ENCODE measurements at regions not wholly inside any gene's neighbourhood (a gene's known extent, or its start where the extent isn't known, plus 50 kb on each side); places are given as distances from the start of the nearest gene placed in this dataset.
"Not testable (repeated sequence)": the region's sequence is repeated elsewhere in the genome, so short reads cannot be mapped to it uniquely, and the experiment has no call there.

DNA sequence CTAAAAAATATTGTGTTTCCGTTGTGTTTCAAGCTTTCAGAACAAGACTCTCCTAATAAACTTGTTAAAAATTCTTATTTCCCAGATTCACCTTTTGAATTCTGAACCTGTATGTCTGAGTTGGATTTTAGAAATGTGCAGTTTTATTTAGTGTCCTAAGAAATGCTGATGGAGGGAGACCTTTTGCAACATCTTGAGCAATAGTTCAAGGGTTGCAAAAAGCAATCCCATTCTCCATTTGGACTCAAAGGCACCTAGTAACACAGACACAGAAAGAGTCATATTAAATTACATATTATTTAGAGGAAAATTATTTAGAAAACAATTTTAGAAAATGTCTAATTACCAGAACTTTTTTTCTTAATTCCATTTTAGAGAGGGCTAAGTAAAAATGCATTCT, 448.5 kb downstream of the FRK start:
- no peaks in the 10 kb centered on the region for H3K9me3 Mint-ChIP-seq
- H3K4me3 Mint-ChIP-seq: no peak overlapping the region
- H3K27me3 Mint-ChIP-seq (ENCODE audit: low read depth): no peaks in the 10 kb centered on the region
- no peaks in the 10 kb centered on the region for H3K4me1 Mint-ChIP-seq (ENCODE audit: low read depth)
- H3K36me3 Mint-ChIP-seq (ENCODE audit: low read depth): no peaks in the 10 kb centered on the region
- H3K27ac Mint-ChIP-seq: no peak overlapping the region

GRCh38 chr6:115610696-115611095, 450.0 kb downstream of the FRK start:
- Mint-ChIP-seq H3K9me3 (no peaks in the 10 kb centered on the region), H3K4me1 (ENCODE audit: low read depth) (no peaks in the 10 kb centered on the region), H3K36me3 (ENCODE audit: low read depth) (no peaks in the 10 kb centered on the region), H3K27me3 (ENCODE audit: low read depth) (no peaks in the 10 kb centered on the region), H3K4me3 (no peak overlapping the region), H3K27ac (no peak overlapping the region)

GRCh38 chr6:115609111-115609510, 451.6 kb downstream of the FRK start:
- H3K4me1 Mint-ChIP-seq (ENCODE audit: low read depth): no peaks in the 10 kb centered on the region
- no peak overlapping the region for H3K27ac Mint-ChIP-seq
- no peaks in the 10 kb centered on the region for H3K27me3 Mint-ChIP-seq (ENCODE audit: low read depth)
- H3K4me3 Mint-ChIP-seq: no peak overlapping the region
- H3K36me3 Mint-ChIP-seq (ENCODE audit: low read depth): no peaks in the 10 kb centered on the region
- H3K9me3 Mint-ChIP-seq: peaks cover 3% of the 10 kb centered on the region

DNA sequence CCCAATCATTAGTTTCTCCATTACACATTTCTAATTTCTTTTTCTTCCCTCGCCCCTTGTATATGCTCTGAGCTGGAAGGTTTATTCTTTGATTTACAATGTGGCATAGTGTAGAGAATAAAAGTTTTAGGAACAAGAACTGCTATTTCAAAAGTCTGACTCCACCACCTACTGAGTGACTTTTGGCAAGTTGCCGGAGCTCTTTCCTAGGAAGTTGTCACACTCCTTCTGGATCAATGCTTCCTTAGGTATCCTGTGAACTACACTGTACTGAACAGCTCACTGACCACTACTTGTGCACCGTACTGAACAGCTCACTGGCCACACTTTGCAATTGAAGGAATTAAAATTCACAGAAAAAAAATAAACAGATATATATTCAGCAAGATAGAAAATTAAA, 458.2 kb downstream of the FRK start:
- no peaks in the 10 kb centered on the region for H3K4me1 Mint-ChIP-seq (ENCODE audit: low read depth)
- H3K4me3 Mint-ChIP-seq: no peak overlapping the region
- no peaks in the 10 kb centered on the region for H3K27me3 Mint-ChIP-seq (ENCODE audit: low read depth)
- H3K36me3 Mint-ChIP-seq (ENCODE audit: low read depth): no peaks in the 10 kb centered on the region
- no peak overlapping the region for H3K27ac Mint-ChIP-seq
- H3K9me3 Mint-ChIP-seq: peaks cover 3% of the 10 kb centered on the region

DNA sequence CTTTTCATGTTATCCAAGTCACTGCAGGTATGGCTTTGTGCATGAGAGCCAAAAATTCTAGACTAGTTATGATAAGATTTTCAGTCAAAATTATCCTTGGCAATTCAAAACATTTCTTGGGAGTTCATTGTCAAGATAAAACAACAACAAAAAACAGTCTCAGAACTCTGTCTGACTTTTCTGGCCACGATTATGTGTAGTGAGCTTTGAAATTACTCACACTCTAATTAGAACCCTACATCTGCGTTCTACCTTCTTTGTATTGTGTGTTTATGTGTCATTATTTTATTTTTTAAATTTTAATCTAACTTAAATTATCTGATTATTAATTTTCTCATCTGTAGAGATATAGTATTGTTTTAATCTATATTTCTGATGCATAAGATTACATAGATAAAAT, 459.2 kb downstream of the FRK start:
- H3K27ac Mint-ChIP-seq: no peak overlapping the region
- H3K4me1 Mint-ChIP-seq (ENCODE audit: low read depth): no peaks in the 10 kb centered on the region
- peaks cover 3% of the 10 kb centered on the region for H3K9me3 Mint-ChIP-seq
- no peaks in the 10 kb centered on the region for H3K36me3 Mint-ChIP-seq (ENCODE audit: low read depth)
- H3K27me3 Mint-ChIP-seq (ENCODE audit: low read depth): no peaks in the 10 kb centered on the region
- H3K4me3 Mint-ChIP-seq: no peak overlapping the region

DNA sequence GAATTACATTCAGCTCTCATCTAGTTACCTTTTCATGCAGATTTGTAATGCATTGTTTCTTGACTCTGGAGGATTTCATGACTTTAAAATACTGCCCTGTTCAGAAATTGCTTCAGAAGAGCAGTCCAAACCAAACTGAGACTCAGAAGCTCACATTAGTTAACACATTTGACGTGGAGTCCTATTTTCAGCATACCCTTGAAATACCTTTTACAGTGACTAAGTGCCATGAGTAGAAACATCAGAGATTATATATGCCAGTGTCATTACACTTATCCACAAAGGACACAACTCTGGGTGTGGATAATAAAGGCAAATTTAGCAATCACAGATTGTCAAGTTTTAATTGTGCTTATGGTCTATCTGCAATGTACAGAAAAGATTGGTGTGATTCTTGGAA, 459.6 kb downstream of the FRK start:
- Mint-ChIP-seq H3K9me3 (peaks cover 3% of the 10 kb centered on the region), H3K27me3 (ENCODE audit: low read depth) (no peaks in the 10 kb centered on the region), H3K4me1 (ENCODE audit: low read depth) (no peaks in the 10 kb centered on the region), H3K4me3 (no peak overlapping the region), H3K36me3 (ENCODE audit: low read depth) (no peaks in the 10 kb centered on the region), H3K27ac (no peak overlapping the region)

GRCh38 chr6:115594891-115595290, 465.8 kb downstream of the FRK start:
- Mint-ChIP-seq H3K27ac (no peak overlapping the region), H3K9me3 (no peaks in the 10 kb centered on the region)

GRCh38 chr6:115592025-115592424, 468.7 kb downstream of the FRK start:
- Mint-ChIP-seq H3K9me3 (no peaks in the 10 kb centered on the region), H3K36me3 (ENCODE audit: low read depth) (no peaks in the 10 kb centered on the region), H3K27ac (no peak overlapping the region), H3K4me1 (ENCODE audit: low read depth) (no peaks in the 10 kb centered on the region), H3K4me3 (no peak overlapping the region), H3K27me3 (ENCODE audit: low read depth) (no peaks in the 10 kb centered on the region)

More at GRCh38 chr6:115594891-115595290, 465.8 kb downstream of the FRK start:
- no peaks in the 10 kb centered on the region for H3K4me1 Mint-ChIP-seq (ENCODE audit: low read depth)
- H3K27me3 Mint-ChIP-seq (ENCODE audit: low read depth): no peaks in the 10 kb centered on the region
- no peak overlapping the region for H3K4me3 Mint-ChIP-seq
- no peaks in the 10 kb centered on the region for H3K36me3 Mint-ChIP-seq (ENCODE audit: low read depth)

DNA sequence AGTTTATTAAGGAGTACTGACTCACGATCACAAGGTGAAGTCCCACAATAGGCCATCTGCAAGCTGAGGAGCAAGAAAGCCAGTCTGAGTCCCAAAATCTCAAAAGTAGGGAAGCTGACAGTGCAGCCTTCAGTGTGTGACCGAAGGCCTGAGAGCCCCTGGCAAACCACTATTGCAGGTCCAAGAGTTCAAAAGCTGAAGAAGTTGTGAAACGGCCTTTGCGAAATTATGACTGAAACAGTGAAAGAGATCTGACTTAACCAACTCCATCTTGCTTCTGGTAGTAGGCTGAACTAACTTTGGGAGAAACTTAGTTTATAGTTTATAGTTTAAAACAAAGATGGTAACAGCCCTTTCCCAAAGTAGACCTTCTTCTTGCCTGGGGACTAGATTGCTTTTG, 471.6 kb downstream of the FRK start:
- not testable (repeated sequence) for H3K36me3 Mint-ChIP-seq (ENCODE audit: low read depth); H3K27ac Mint-ChIP-seq; H3K27me3 Mint-ChIP-seq (ENCODE audit: low read depth); H3K4me3 Mint-ChIP-seq; H3K4me1 Mint-ChIP-seq (ENCODE audit: low read depth); H3K9me3 Mint-ChIP-seq

GRCh38 chr6:115583290-115583689, 477.4 kb downstream of the FRK start:
- H3K36me3 Mint-ChIP-seq (ENCODE audit: low read depth): no peaks in the 10 kb centered on the region
- no peaks in the 10 kb centered on the region for H3K27me3 Mint-ChIP-seq (ENCODE audit: low read depth)
- H3K4me1 Mint-ChIP-seq (ENCODE audit: low read depth): no peaks in the 10 kb centered on the region
- no peaks in the 10 kb centered on the region for H3K9me3 Mint-ChIP-seq
- no peak overlapping the region for H3K27ac Mint-ChIP-seq
- H3K4me3 Mint-ChIP-seq: no peak overlapping the region

DNA sequence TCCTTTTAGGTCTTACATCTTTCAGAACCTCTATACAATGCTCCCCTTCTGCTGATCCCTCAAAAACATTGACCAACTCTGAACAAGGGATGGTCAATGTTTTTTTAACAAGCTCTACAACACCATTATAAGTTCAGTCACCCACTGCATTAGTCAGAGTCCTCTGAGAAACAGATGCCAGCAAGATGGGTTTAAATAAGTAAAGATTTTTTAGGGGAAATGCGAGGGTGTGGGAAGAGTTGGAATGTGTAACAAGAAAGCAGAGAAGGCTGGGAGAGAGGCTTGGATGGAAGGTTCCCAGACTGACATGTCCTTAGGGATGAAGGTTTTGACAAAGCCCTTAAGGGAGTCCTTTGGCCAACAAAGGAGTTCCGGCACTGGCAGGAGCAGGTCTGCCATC, 478.3 kb downstream of the FRK start:
- H3K36me3 Mint-ChIP-seq (ENCODE audit: low read depth): no peaks in the 10 kb centered on the region
- H3K27me3 Mint-ChIP-seq (ENCODE audit: low read depth): no peaks in the 10 kb centered on the region
- H3K4me1 Mint-ChIP-seq (ENCODE audit: low read depth): no peaks in the 10 kb centered on the region
- H3K27ac Mint-ChIP-seq: no peak overlapping the region
- no peaks in the 10 kb centered on the region for H3K9me3 Mint-ChIP-seq
- no peak overlapping the region for H3K4me3 Mint-ChIP-seq

GRCh38 chr6:115579565-115579964, 481.1 kb downstream of the FRK start:
- not testable (repeated sequence) for H3K27me3 Mint-ChIP-seq (ENCODE audit: low read depth); H3K9me3 Mint-ChIP-seq; H3K4me3 Mint-ChIP-seq; H3K36me3 Mint-ChIP-seq (ENCODE audit: low read depth); H3K27ac Mint-ChIP-seq; H3K4me1 Mint-ChIP-seq (ENCODE audit: low read depth)

GRCh38 chr6:115577270-115577669, 483.4 kb downstream of the FRK start:
- no peak overlapping the region for H3K27ac Mint-ChIP-seq
- no peak overlapping the region for H3K4me3 Mint-ChIP-seq
- no peaks in the 10 kb centered on the region for H3K9me3 Mint-ChIP-seq
- no peaks in the 10 kb centered on the region for H3K4me1 Mint-ChIP-seq (ENCODE audit: low read depth)
- H3K27me3 Mint-ChIP-seq (ENCODE audit: low read depth): no peaks in the 10 kb centered on the region
- H3K36me3 Mint-ChIP-seq (ENCODE audit: low read depth): no peaks in the 10 kb centered on the region

DNA sequence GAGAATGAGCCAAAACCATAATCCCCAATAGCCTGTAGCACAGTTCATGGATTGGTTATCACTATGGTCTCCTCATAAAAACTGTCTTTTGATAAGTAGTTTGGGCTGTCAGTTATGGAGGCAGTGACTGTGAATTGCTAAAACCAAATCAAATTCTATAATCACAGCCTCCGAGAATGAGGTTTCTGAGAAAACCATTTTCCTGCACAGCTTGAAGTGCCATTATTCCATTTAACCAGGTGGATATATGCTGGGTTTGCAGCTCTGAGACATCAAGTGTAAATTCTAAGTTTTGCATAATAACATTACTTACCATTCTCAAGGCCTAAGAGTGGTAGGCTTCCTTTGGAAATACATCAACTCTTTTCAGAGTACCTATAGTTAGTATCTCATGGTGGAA, 485.4 kb downstream of the FRK start:
- H3K4me1 Mint-ChIP-seq (ENCODE audit: low read depth): no peaks in the 10 kb centered on the region
- no peak overlapping the region for H3K4me3 Mint-ChIP-seq
- no peaks in the 10 kb centered on the region for H3K9me3 Mint-ChIP-seq
- H3K36me3 Mint-ChIP-seq (ENCODE audit: low read depth): no peaks in the 10 kb centered on the region
- H3K27me3 Mint-ChIP-seq (ENCODE audit: low read depth): no peaks in the 10 kb centered on the region
- H3K27ac Mint-ChIP-seq: no peak overlapping the region

- Mint-ChIP-seq H3K4me3 (no peak overlapping the region), H3K36me3 (ENCODE audit: low read depth) (no peaks in the 10 kb centered on the region), H3K27me3 (ENCODE audit: low read depth) (no peaks in the 10 kb centered on the region), H3K4me1 (ENCODE audit: low read depth) (no peaks in the 10 kb centered on the region), H3K9me3 (peaks cover 1% of the 10 kb centered on the region), H3K27ac (no peak overlapping the region)
These were observed 486.8 kb downstream of the FRK start for GRCh38 chr6:115573861-115574260.

- no peaks in the 10 kb centered on the region for H3K36me3 Mint-ChIP-seq (ENCODE audit: low read depth)
- peaks cover 3% of the 10 kb centered on the region for H3K9me3 Mint-ChIP-seq
- no peak overlapping the region for H3K27ac Mint-ChIP-seq
- H3K4me3 Mint-ChIP-seq: no peak overlapping the region
- H3K4me1 Mint-ChIP-seq (ENCODE audit: low read depth): no peaks in the 10 kb centered on the region
- H3K27me3 Mint-ChIP-seq (ENCODE audit: low read depth): no peaks in the 10 kb centered on the region
These were observed 490.4 kb downstream of the FRK start for GRCh38 chr6:115570331-115570730.

Data from T-helper 1 cell treated with Interleukin-12 subunit alpha and Interleukin-12 subunit beta and Interleukin-4 antibody, amounts not matched to agents 30 μg/mL and 1 μg/mL, for 36 hours (primary cell).